Glutamatergic neuron (in vitro differentiated cells): ENCODE measurements at regions not wholly inside any gene's neighbourhood (a gene's known extent, or its start where the extent isn't known, plus 50 kb on each side); places are given as distances from the start of the nearest gene placed in this dataset.

Source experiments
- DNase-seq: peaks from one replicate; pipeline ENCODE4 v3.0.0; 2022
- H3K27ac Mint-ChIP-seq: one replicate; pipeline ENCODE4 v1.8.0; 2020; ENCODE audit warnings: mild to moderate bottlenecking, mixed read lengths, inconsistent platforms; ENCODE audit not compliant: unreplicated experiment
- H3K27me3 Mint-ChIP-seq: one replicate; pipeline ENCODE4 v1.8.0; 2020; ENCODE audit warnings: mild to moderate bottlenecking, moderate library complexity, mixed read lengths, inconsistent platforms; ENCODE audit not compliant: unreplicated experiment
- H3K36me3 Mint-ChIP-seq: one replicate; pipeline ENCODE4 v1.8.0; 2020; ENCODE audit warnings: mild to moderate bottlenecking, mixed read lengths, inconsistent platforms; ENCODE audit not compliant: unreplicated experiment
- H3K4me1 Mint-ChIP-seq: one replicate; pipeline ENCODE4 v1.8.0; 2020; ENCODE audit warnings: mild to moderate bottlenecking, low read depth, mixed read lengths, inconsistent platforms; ENCODE audit not compliant: unreplicated experiment
- H3K4me3 Mint-ChIP-seq: one replicate; pipeline ENCODE4 v1.8.0; 2020; ENCODE audit warnings: mild to moderate bottlenecking, mixed read lengths, inconsistent platforms; ENCODE audit not compliant: unreplicated experiment
- H3K9me3 Mint-ChIP-seq: one replicate; pipeline ENCODE4 v1.8.0; 2020; ENCODE audit warnings: mild to moderate bottlenecking, moderate library complexity, mixed read lengths, inconsistent platforms; ENCODE audit not compliant: unreplicated experiment
- CTCF ChIP-seq: fragments of 200-600 bp; sonication (generic); IDR thresholded peaks from one replicate; pipeline ENCODE4 v1.5.0; 2021; ENCODE audit not compliant: partially characterized antibody, unreplicated experiment

- no peaks in the 10 kb centered on the region for H3K9me3 Mint-ChIP-seq
- H3K27me3 Mint-ChIP-seq, result no peaks in the 10 kb centered on the region
- TF ChIP-seq CTCF, result no peak
- no peak overlapping the region for H3K27ac Mint-ChIP-seq
- no peak overlapping the region for H3K4me3 Mint-ChIP-seq
- H3K4me1 Mint-ChIP-seq, result no peaks in the 10 kb centered on the region
- no peak for DNase-seq
- no peaks in the 10 kb centered on the region for H3K36me3 Mint-ChIP-seq
Observed at GRCh38 chr6:149211046-149211571, 106.4 kb upstream of the TAB2 start.

GRCh38 chr6:149212206-149212605, 105.3 kb upstream of the TAB2 start:
- Mint-ChIP-seq H3K27ac (no peak overlapping the region), H3K36me3 (no peaks in the 10 kb centered on the region), H3K27me3 (no peaks in the 10 kb centered on the region), H3K4me3 (no peak overlapping the region), H3K9me3 (no peaks in the 10 kb centered on the region), H3K4me1 (no peaks in the 10 kb centered on the region)
- no peak for TF ChIP-seq CTCF
- DNase-seq, result no peak

- Mint-ChIP-seq H3K4me1 (no peaks in the 10 kb centered on the region), H3K4me3 (no peak overlapping the region), H3K27me3 (no peaks in the 10 kb centered on the region), H3K9me3 (no peaks in the 10 kb centered on the region), H3K27ac (no peak overlapping the region), H3K36me3 (no peaks in the 10 kb centered on the region)
- TF ChIP-seq CTCF, result no peak
- DNase-seq, result no peak
Observed at GRCh38 chr6:149212892-149213801, 104.4 kb upstream of the TAB2 start.

GRCh38 chr6:149213829-149214228, 103.7 kb upstream of the TAB2 start:
- Mint-ChIP-seq H3K27me3 (no peaks in the 10 kb centered on the region), H3K36me3 (no peaks in the 10 kb centered on the region), H3K9me3 (no peaks in the 10 kb centered on the region), H3K27ac (no peak overlapping the region), H3K4me1 (no peaks in the 10 kb centered on the region), H3K4me3 (no peak overlapping the region)
- no peak for TF ChIP-seq CTCF
- no peak for DNase-seq

GRCh38 chr6:149216459-149216858, 101.1 kb upstream of the TAB2 start:
- Mint-ChIP-seq H3K27ac (no peak overlapping the region), H3K9me3 (no peaks in the 10 kb centered on the region), H3K36me3 (no peaks in the 10 kb centered on the region), H3K4me3 (no peak overlapping the region), H3K4me1 (no peaks in the 10 kb centered on the region), H3K27me3 (no peaks in the 10 kb centered on the region)
- DNase-seq, result no peak
- no peak for TF ChIP-seq CTCF
